Coronary artery (tissue), 2 donors: ENCODE measurements at regions not wholly inside any gene's neighbourhood (a gene's known extent, or its start where the extent isn't known, plus 50 kb on each side); places are given as distances from the start of the nearest gene placed in this dataset.
"Not testable (repeated sequence)": the region's sequence is repeated elsewhere in the genome, so short reads cannot be mapped to it uniquely, and the experiment has no call there.

Source experiments
- DNase-seq: peaks from one replicate; pipeline ENCODE4 v3.0.0-alpha.2; 2017; ENCODE audit warnings: low spot score
- H3K27ac ChIP-seq, 2 donors: fragments of 200-600 bp; sonication (generic); one replicate each; pipeline ENCODE4 v1.5.1; 2016 to 2019
- H3K4me3 ChIP-seq: fragments of 200-600 bp; sonication (generic); 2 replicates; pipeline ENCODE4 v1.5.1; 2016; ENCODE audit warnings: mild to moderate bottlenecking, moderate library complexity
- CTCF ChIP-seq: fragments of 200-600 bp; sonication (generic); IDR thresholded peaks from one replicate; pipeline ENCODE4 v1.5.1; 2019; ENCODE audit warnings: antibody characterized with exemption

GRCh38 chr15:57796146-57796545 is 89.6 kb downstream of the POLR2M start:
- TF ChIP-seq CTCF: no peak
- no peak overlapping the region for H3K4me3 ChIP-seq
- no peak for DNase-seq
- no peak overlapping the region for H3K27ac ChIP-seq

GRCh38 chr15:57797110-57797509 is 90.6 kb downstream of the POLR2M start:
- Histone ChIP-seq H3K4me3 (no peak overlapping the region), H3K27ac (no peak overlapping the region)
- TF ChIP-seq CTCF: no peak
- no peak for DNase-seq

- Histone ChIP-seq H3K27ac (no peak overlapping the region), H3K4me3 (no peak overlapping the region)
- TF ChIP-seq CTCF: no peak
- no peak for DNase-seq
Observed at GRCh38 chr15:57797568-57798267, 91.2 kb downstream of the POLR2M start.

DNA sequence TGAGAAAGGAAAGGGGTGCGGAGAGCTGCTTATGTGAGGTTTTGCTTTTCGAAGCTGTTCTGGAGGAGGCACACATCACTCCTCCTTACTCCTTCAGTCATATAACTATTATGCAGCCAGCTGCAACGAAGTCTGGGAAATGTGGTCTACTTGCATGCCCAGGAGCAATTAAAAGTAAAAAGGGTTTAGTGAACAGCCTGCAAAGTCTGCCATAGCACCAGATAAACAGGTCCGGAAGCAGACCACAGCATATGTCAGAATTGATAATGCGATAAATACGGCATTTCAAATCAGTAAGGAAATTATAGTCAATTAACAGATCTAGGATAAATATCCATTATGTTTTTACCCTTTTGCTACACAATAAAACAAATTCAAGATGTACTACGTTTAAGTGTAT is 99.5 kb downstream of the POLR2M start:
- TF ChIP-seq CTCF: no peak

DNA sequence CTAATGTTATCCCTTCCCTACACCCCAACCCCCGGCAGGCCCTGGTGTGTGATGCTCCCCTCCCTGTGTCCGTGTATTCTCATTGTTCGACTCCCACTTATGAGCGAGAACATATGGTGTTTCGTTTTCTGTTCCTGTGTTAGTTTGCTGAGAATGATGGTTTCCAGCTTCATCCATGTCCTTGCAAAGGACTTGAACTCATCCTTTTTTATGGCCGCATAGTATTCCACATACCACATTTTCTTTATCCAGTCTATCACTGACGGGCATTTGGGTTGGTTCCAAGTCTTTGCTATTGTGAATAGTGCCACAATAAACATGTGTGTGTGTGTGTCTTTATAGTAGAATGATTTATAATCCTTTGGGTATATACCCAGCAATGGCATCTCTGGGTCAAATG is 102.8 kb downstream of the POLR2M start:
- not testable (repeated sequence) for DNase-seq, H3K27ac ChIP-seq, H3K4me3 ChIP-seq

More for the DNA sequence above, 99.5 kb downstream of the POLR2M start:
- DNase-seq: no peak
- H3K4me3 ChIP-seq: no peak overlapping the region
- no peak overlapping the region for H3K27ac ChIP-seq

DNA sequence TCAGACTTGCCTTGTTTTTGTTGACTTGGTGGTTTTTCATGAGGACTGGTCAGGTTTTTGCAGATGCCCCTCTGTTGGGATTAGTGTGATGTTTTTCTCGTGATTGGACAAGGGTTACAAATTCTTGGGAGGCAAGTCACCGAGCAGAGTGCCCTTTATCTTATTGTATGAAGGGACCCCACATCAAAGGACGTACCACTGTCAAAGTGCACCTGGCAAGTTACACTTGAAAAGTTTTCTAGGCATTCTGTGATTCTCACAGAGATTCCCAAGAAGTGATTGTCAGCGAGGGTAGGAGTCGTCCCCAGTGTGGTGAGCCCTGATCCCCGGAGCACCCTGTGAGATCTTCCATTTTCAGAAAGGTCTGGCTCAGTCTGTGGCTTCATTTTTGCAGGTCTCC is 110.1 kb downstream of the POLR2M start:
- no peak for DNase-seq
- no peak for TF ChIP-seq CTCF
- no peak overlapping the region for H3K4me3 ChIP-seq
- H3K27ac ChIP-seq: no peak overlapping the region

DNA sequence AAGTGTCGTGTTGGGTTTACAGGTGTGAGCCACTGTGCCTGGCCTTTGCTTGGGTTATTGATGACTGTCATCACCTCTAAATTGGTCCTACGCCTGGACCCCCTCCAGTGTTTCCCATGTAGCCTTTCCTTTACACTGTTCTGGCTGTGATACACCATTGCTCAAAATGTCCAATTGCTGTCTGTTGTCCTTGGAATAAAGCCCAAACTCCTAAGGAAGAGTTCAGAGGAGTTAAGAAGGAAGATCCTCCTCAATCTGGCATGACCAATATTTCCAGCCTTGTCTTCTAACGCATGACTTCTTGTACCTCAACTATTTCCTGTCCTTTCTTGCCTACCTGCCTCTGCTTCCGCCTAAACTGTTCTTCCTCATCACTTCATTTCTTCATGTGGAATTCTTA is 113.1 kb downstream of the POLR2M start:
- no peak for TF ChIP-seq CTCF
- Histone ChIP-seq H3K4me3 (no peak overlapping the region), H3K27ac (no peak overlapping the region)
- DNase-seq: no peak
